ENCODE measurements at regions not wholly inside any gene's neighbourhood (a gene's known extent, or its start where the extent isn't known, plus 50 kb on each side); places are given as distances from the start of the nearest gene placed in this dataset.

DNA sequence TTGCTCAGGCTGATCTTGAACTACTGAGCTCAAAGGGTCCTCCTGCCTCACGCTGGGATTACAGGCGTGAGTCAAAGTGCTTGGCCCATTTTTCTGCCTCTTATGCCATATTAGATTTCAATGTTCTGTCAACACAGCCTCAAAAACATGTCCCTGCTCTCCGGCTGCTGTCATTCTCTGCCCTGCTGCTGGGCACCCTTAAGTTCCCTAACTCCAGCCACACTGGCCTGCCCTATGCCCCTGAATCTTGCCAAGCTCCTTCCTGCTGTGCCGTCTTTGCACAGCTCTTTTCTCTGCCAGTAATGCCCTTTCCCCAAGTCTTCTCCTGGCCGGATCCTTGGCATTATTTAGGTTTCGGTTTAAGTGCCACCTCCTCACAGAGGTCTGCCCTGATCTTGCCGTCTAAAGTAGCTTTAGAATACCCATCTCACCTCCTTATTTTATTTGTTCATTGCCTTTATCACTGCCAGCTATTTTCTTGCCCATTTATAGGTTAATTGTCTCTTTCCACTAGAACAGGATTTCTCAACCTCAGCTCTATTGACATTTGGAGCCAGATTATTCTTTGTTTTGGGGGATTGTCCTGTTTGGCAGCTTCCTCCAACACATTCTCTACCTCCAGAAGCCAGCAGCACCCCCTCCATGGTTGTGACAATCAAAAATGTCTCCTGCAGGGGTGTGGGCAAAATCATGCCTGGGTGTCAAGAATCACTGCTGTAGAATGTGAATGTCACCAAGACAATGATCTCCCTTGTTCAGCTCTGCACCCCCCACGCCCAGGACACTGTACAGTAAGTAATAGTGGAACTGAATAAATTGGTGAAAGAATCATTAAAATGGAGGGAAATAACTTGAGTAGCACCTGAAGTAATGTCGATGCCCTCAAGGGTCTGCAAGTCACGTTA, 168.2 kb downstream of the CYLD start (continued):
- no peak for TF ChIP-seq CHD1 (IDR thresholded peaks at IDR 0.05; ENCODE audit: low read depth, low read length)

DNA sequence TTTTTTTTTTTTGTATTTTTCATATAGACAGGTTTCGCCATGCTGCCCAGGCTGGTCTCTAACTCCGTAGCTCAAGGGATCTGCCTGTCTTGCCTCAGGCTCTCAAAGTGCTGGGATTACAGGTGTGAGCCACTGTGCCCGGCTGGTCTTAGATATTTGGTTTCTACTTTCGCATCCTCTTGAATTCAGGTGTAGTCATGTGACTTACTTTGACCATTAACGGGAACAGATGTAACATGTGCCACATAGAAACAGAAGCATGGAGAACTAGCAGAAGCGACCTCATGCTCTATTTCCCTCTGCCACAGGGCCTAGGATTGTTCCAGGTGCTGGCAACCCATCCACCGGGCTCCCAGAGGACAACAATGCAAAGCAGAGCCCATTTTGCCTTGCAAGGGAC, 166.6 kb downstream of the CYLD start:
- no peak overlapping the region for H2BK5ac ChIP-seq (ENCODE audit: low read depth, low read length, poor library complexity, severe bottlenecking)
- peaks cover 5% of the 10 kb centered on the region for H3K27me3 ChIP-seq (ENCODE audit: control insufficient read depth, insufficient read depth, low read length)
- H2AK9ac ChIP-seq (replicated peaks; ENCODE audit: low read depth, low read length, poor library complexity), result no peak overlapping the region
- no peak overlapping the region for H3K4me2 ChIP-seq (ENCODE audit: low read depth, low read length)
- H3K79me1 ChIP-seq (ENCODE audit: low read depth in 1 of 2, low read length in 2 of 2), result no peaks in the 10 kb centered on the region
- WGBS, 2 experiments (ENCODE audit: extremely low coverage in 2 of 2, insufficient read length in 1 of 2), result 92% methylated on average over 2 of the region's 7 CpGs; no CpG with 5 or more reads in 1 of the 2 experiments
- H2AK5ac ChIP-seq (ENCODE audit: low read depth, low read length), result no peak overlapping the region
- no peak overlapping the region for H4K91ac ChIP-seq (ENCODE audit: insufficient read depth, low read depth, low read length)
- no peak overlapping the region for H4K8ac ChIP-seq (ENCODE audit: low read depth in 2 of 2, low read length in 2 of 2)
- no peak overlapping the region for H3K4me3 ChIP-seq (ENCODE audit: insufficient read depth, low read depth, low read length)
- TF ChIP-seq NFE2L2 (IDR thresholded peaks at IDR 0.05; ENCODE audit: low read depth, low read length) (no peak), CEBPB (IDR thresholded peaks at IDR 0.05; ENCODE audit: low read depth, low read length) (no peak), MAZ (IDR thresholded peaks at IDR 0.05; ENCODE audit: borderline replicate concordance, low read depth, low read length) (no peak)
- H2BK20ac ChIP-seq (ENCODE audit: low read depth, low read length), result no peak overlapping the region
- H3K27ac ChIP-seq (ENCODE audit: insufficient read depth, low read length), result no peak overlapping the region
- ChIA-PET CTCF (no interaction called here), POLR2A (ENCODE audit: unreplicated experiment) (no interaction called here)
- dilution Hi-C loops (cut with HindIII; ENCODE audit: low sequenced_read_pairs, unreplicated experiment), result no loop called here
- no peak overlapping the region for H4K5ac ChIP-seq (ENCODE audit: low read depth, low read length)
- H4K20me1 ChIP-seq (ENCODE audit: insufficient read depth, low read length), result no peaks in the 10 kb centered on the region
- no peak for DNase-seq
- H2BK120ac ChIP-seq (ENCODE audit: low read depth, low read length), result no peak overlapping the region
- no peak overlapping the region for H3K4ac ChIP-seq (ENCODE audit: low read depth, low read length)
- no peaks in the 10 kb centered on the region for H3K36me3 ChIP-seq (ENCODE audit: control insufficient read depth, insufficient read depth, low read length)
- no peak overlapping the region for H2AFZ ChIP-seq (replicated peaks; ENCODE audit: low read length, poor library complexity)
- no TSS peak for BruUV-seq (replicated peaks)
- no peak overlapping the region for H3K9ac ChIP-seq (ENCODE audit: low read depth, low read length)
- ATAC-seq (ENCODE audit: low read depth), result no peak
- H2BK15ac ChIP-seq (ENCODE audit: low read depth, low read length), result no peak overlapping the region
- H3K14ac ChIP-seq (replicated peaks; ENCODE audit: low read depth, low read length), result no peak overlapping the region
- H3K4me1 ChIP-seq (ENCODE audit: control insufficient read depth, insufficient read depth, low read length), result no peaks in the 10 kb centered on the region
- intact Hi-C loops (cut with micrococcal nuclease), result no loop called here
- no peak overlapping the region for H3K18ac ChIP-seq (ENCODE audit: low read depth, low read length)
- no peaks in the 10 kb centered on the region for H3K9me1 ChIP-seq (ENCODE audit: insufficient read depth, low read length)
- H3K9me3 ChIP-seq (ENCODE audit: control insufficient read depth, insufficient read depth, low read length), result no peaks in the 10 kb centered on the region
- H3K23ac ChIP-seq (ENCODE audit: low read depth, low read length), result no peak overlapping the region
- in situ Hi-C loops (cut with MboI; ENCODE audit: low sequenced_read_pairs), result no loop called here
- no peak overlapping the region for H3K56ac ChIP-seq (ENCODE audit: extremely low read depth, insufficient read depth, low read length)

All from IMR-90 (cell line).